K562 (cell line): ENCODE measurements at regions not wholly inside any gene's neighbourhood (a gene's known extent, or its start where the extent isn't known, plus 50 kb on each side); places are given as distances from the start of the nearest gene placed in this dataset.

Experiments used
- FOXM1 ChIP-seq, 2 experiments: fragments of 450-650 bp in 1 of 2; sonication (generic) in 1 of 2; formaldehyde crosslinking in 1 of 2; IDR thresholded peaks; 2 replicates each; pipeline versions ENCODE4 v1.6.1 to v1.9.0; 2017 to 2022; ENCODE audit warnings: low read depth in 2 of 2, mild to moderate bottlenecking in 2 of 2, missing genetic modification reagents in 1 of 2, moderate library complexity in 1 of 2
- KAT7 ChIP-seq: sonication (generic); formaldehyde crosslinking; IDR thresholded peaks from 2 replicates; pipeline ENCODE4 v1.8.0; 2022; ENCODE audit warnings: missing genetic modification reagents, mild to moderate bottlenecking, borderline replicate concordance
- KLF13 ChIP-seq: fragments of 450-650 bp; IDR thresholded peaks from 2 replicates; pipeline ENCODE4 v1.6.1; 2016; ENCODE audit warnings: missing genetic modification characterization, low read depth, mild to moderate bottlenecking, missing compliant biosample characterization, moderate library complexity, borderline replicate concordance
- TF ChIP-seq, protein P1 (sequence below), 3 experiments: IDR thresholded peaks in 2 of 3; conservative IDR thresholded peaks in 1 of 3; 2 replicates each; pipeline ENCODE4 v1.5.1; 2011 to 2012; ENCODE audit warnings: low read length in 3 of 3, mild to moderate bottlenecking in 3 of 3, control low read depth in 2 of 3, improper control_type of control experiment in 1 of 3, inconsistent platforms in 1 of 3, low read depth in 1 of 3, mixed read lengths in 1 of 3, moderate library complexity in 1 of 3; ENCODE audit not compliant: insufficient read depth in 2 of 3

- no peak for TF ChIP-seq KLF13 (tag)
- TF ChIP-seq FOXM1 (IDR thresholded peaks at IDR 0.05; ENCODE audit: low read depth) = no peak
- TF ChIP-seq FOXM1 (CRISPR knock-in tag; IDR thresholded peaks at IDR 0.05; ENCODE audit: low read depth) = no peak
- no peak for TF ChIP-seq KAT7
- TF ChIP-seq, protein P1, sequence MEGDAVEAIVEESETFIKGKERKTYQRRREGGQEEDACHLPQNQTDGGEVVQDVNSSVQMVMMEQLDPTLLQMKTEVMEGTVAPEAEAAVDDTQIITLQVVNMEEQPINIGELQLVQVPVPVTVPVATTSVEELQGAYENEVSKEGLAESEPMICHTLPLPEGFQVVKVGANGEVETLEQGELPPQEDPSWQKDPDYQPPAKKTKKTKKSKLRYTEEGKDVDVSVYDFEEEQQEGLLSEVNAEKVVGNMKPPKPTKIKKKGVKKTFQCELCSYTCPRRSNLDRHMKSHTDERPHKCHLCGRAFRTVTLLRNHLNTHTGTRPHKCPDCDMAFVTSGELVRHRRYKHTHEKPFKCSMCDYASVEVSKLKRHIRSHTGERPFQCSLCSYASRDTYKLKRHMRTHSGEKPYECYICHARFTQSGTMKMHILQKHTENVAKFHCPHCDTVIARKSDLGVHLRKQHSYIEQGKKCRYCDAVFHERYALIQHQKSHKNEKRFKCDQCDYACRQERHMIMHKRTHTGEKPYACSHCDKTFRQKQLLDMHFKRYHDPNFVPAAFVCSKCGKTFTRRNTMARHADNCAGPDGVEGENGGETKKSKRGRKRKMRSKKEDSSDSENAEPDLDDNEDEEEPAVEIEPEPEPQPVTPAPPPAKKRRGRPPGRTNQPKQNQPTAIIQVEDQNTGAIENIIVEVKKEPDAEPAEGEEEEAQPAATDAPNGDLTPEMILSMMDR (IDR thresholded peaks at IDR 0.05 in 2 of 3, conservative IDR thresholded peaks at IDR 0.05 in 1 of 3; ENCODE audit: insufficient read depth in 2 of 3, low read depth in 1 of 3, low read length in 3 of 3) = no peak
These were observed 229.2 kb downstream of the C1D start for GRCh38 chr2:67833632-67834031.
